ENCODE measurements at regions not wholly inside any gene's neighbourhood (a gene's known extent, or its start where the extent isn't known, plus 50 kb on each side); places are given as distances from the start of the nearest gene placed in this dataset.
"Not testable (repeated sequence)": the region's sequence is repeated elsewhere in the genome, so short reads cannot be mapped to it uniquely, and the experiment has no call there.

DNA sequence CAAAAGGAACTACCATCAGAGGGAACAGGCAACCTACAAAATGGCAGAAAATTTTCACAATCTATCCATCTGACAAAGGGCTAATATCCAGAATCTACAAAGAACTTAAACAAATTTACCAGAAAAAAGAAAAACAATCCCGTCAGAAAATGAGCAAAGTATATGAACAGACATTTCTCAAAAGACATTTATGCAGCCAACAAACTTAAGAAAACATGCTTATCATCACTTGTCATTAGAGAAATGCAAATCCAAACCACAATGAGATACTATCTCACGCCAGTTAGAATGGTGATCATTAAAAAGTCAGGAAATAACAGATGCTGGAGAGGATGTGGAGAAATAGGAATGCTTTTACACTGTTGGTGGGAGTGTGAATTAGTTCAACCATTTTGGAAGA is 516.2 kb downstream of the NFIB start:
- not testable (repeated sequence) for H3K36me3 ChIP-seq (ENCODE audit: insufficient read depth); H3K27ac ChIP-seq (ENCODE audit: low read depth); H3K79me2 ChIP-seq (replicated peaks; ENCODE audit: insufficient read depth); ATAC-seq; H2AFZ ChIP-seq; H3K4me2 ChIP-seq; H3F3A ChIP-seq (replicated peaks; ENCODE audit: low read depth); H3K4me3 ChIP-seq; H3K27me3 Mint-ChIP-seq (ENCODE audit: insufficient read depth, low read depth, poor library complexity); H3K4me1 ChIP-seq (ENCODE audit: insufficient read depth); H3K27me3 ChIP-seq (ENCODE audit: insufficient read depth); H3K4me3 Mint-ChIP-seq; H3K4me1 Mint-ChIP-seq; H3K9me2 ChIP-seq (ENCODE audit: insufficient read depth); H4K20me1 ChIP-seq (replicated peaks; ENCODE audit: insufficient read depth); H3K27ac Mint-ChIP-seq; DNase-seq (ENCODE audit: low spot score)
- H3K36me3 Mint-ChIP-seq (ENCODE audit: low read depth), result peaks cover 20% of the 10 kb centered on the region; the same call in 2 of the 3 replicates
- H3K9me3 Mint-ChIP-seq, result peaks cover 23% of the 10 kb centered on the region; the same call in 2 of the 3 replicates

DNA sequence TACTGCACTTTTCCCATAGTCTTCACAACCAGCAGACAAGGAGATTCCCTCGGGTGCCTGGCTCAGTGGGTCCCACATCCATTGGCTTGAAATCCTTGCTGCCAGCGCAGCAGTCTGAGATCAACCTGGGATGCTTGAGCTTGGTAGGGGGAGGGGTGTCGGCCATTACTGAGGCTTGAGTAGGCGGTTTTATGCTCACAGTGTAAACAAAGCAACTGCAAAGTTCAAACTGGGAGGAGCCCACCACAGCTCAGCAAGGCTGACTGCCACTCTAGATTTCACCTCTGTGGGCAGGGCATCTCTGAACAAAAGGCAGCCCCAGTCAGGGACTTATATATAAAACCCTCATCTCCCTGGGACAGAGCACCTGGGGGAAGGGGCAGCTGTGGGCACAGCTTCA is 512.3 kb upstream of the MPDZ start:
- DNase-seq (ENCODE audit: low spot score), result no peak
- Histone ChIP-seq H3K27ac (ENCODE audit: low read depth) (no peak overlapping the region), H3K4me2 (no peak overlapping the region), H2AFZ (0 out of 2 replicates have a peak overlapping the region, but pooled peaks have one; percentile 56), H3K4me3 (no peak overlapping the region), H3K9me2 (ENCODE audit: insufficient read depth) (no peaks in the 10 kb centered on the region), H3K36me3 (ENCODE audit: insufficient read depth) (no peaks in the 10 kb centered on the region), H3K4me1 (ENCODE audit: insufficient read depth) (no peaks in the 10 kb centered on the region), H3F3A (replicated peaks; ENCODE audit: low read depth) (no peaks in the 10 kb centered on the region), H3K79me2 (replicated peaks; ENCODE audit: insufficient read depth) (no peaks in the 10 kb centered on the region), H3K27me3 (ENCODE audit: insufficient read depth) (no peaks in the 10 kb centered on the region), H4K20me1 (replicated peaks; ENCODE audit: insufficient read depth) (no peaks in the 10 kb centered on the region)
- peaks cover 13% of the 10 kb centered on the region; the same call in 1 of the 3 replicates for H3K36me3 Mint-ChIP-seq (ENCODE audit: low read depth)
- no peaks in the 10 kb centered on the region for H3K27me3 Mint-ChIP-seq (ENCODE audit: insufficient read depth, low read depth, poor library complexity)
- peaks cover 3% of the 10 kb centered on the region; the same call in 2 of the 3 replicates for H3K4me1 Mint-ChIP-seq
- H3K4me3 Mint-ChIP-seq, result no peak overlapping the region
- H3K27ac Mint-ChIP-seq, result no peak overlapping the region
- no peak for ATAC-seq
- peaks cover 11% of the 10 kb centered on the region; the same call in 2 of the 3 replicates for H3K9me3 Mint-ChIP-seq
- TF ChIP-seq, protein P1, sequence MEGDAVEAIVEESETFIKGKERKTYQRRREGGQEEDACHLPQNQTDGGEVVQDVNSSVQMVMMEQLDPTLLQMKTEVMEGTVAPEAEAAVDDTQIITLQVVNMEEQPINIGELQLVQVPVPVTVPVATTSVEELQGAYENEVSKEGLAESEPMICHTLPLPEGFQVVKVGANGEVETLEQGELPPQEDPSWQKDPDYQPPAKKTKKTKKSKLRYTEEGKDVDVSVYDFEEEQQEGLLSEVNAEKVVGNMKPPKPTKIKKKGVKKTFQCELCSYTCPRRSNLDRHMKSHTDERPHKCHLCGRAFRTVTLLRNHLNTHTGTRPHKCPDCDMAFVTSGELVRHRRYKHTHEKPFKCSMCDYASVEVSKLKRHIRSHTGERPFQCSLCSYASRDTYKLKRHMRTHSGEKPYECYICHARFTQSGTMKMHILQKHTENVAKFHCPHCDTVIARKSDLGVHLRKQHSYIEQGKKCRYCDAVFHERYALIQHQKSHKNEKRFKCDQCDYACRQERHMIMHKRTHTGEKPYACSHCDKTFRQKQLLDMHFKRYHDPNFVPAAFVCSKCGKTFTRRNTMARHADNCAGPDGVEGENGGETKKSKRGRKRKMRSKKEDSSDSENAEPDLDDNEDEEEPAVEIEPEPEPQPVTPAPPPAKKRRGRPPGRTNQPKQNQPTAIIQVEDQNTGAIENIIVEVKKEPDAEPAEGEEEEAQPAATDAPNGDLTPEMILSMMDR (conservative IDR thresholded peaks at IDR 0.05; ENCODE audit: low read depth in 2 of 2), result no peak
- TF ChIP-seq ZNF331 (CRISPR knock-in tag; IDR thresholded peaks at IDR 0.05; ENCODE audit: low read depth) (no peak; the same call in 1 of the 2 replicates), JUNB (IDR thresholded peaks at IDR 0.05; ENCODE audit: unreplicated experiment) (no peak), ZNF114 (CRISPR knock-in tag; IDR thresholded peaks at IDR 0.05) (no peak), STAT1 (IDR thresholded peaks at IDR 0.05; ENCODE audit: unreplicated experiment) (no peak), REST (IDR thresholded peaks at IDR 0.05; ENCODE audit: unreplicated experiment) (no peak), EZH2 (IDR thresholded peaks at IDR 0.05; ENCODE audit: low read depth, unreplicated experiment) (no peak), ZNF462 (CRISPR knock-in tag; IDR thresholded peaks at IDR 0.05) (no peak), POLR2AphosphoS5 (IDR thresholded peaks at IDR 0.05; ENCODE audit: low read depth) (no peak), EZH2phosphoT487 (IDR thresholded peaks at IDR 0.05; ENCODE audit: unreplicated experiment) (no peak), CREB1 (CRISPR knock-in tag; IDR thresholded peaks at IDR 0.05; ENCODE audit: low read depth) (no peak), NANOG (IDR thresholded peaks at IDR 0.05; ENCODE audit: borderline replicate concordance) (no peak)

All from GM23338 (cell line).